GM18907 (cell line): ENCODE measurements at regions not wholly inside any gene's neighbourhood (a gene's known extent, or its start where the extent isn't known, plus 50 kb on each side); places are given as distances from the start of the nearest gene placed in this dataset.

ENCODE experiments used
- ATAC-seq: cut with Tn5 transposase; IDR thresholded peaks from one replicate; pipeline ENCODE4 v1.9.1; 2021; ENCODE audit warnings: mild to moderate bottlenecking, moderate library complexity; ENCODE audit not compliant: unreplicated experiment

DNA sequence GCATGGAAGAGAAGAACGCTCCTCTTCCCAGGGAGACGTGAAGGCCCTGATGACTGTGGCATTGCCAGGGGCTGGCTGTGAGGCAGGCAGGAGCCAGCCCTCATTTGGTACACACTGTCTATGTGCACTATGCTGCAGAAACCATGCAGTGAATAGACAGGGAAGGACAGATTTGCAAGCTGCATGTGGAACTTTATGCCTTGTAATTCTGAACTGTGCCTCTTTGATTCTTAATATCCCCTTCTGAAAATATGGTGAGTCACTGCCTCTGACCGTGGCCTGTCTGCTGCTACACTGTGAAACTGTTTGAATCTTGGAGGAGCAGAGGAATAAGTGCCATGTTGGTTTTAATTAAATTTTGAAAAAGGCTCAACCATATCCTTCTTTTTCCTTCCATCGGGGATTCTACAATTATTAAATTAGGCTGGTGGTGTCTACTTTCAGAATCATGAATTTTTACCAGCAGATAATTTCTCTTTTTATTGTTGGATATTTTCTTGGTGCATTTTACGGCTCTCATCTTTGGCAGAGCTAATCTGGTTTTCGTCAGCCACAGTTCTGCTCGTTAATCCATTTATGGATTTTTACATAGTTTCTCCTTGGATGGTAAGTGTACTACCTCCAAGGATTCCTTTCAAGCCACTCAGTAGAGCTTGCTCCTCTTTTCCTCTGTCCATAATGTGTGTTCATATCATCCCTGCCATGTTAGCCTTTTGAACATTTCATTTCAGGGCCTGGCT lies 301.0 kb upstream of the SLC35B3 start:
- no peak for ATAC-seq

DNA sequence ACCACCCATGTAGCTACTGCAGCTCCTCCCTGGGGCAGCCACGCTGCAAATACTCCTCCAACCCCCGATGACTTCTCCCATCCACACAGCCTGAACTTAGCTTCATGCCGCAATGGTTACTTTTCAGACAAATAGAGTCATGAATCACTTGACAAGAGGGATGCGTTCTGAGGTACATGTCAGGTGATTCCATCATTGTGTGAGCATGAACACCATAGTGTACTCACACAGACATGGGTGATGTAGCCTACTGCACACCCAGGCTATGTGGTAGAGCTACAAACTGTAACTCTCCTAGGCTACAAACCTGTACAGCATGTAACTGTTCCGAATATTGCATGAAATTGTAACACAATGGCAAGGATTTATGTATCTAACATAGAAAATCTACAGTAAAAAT lies 298.5 kb upstream of the SLC35B3 start:
- no peak for ATAC-seq

DNA sequence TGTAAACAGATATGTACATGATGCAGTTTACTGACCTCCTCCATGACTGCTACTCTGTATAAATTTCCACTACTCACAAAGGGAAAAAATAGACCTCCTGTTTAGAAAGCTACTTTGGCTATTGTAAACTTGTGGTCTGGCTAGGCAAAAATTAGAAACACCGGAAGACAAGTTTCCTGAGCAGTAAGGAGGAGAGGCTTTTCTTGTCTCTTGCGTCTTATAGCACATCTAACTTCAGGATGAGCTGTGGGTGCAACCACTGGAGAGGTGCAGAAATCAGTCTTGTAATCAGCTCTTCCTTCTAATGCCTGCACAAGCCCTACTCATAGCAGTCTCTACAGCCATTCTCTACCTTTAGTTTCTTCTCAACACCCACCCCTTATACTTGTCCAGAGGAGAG lies 296.5 kb upstream of the SLC35B3 start:
- peak; percentile 69 for ATAC-seq

DNA sequence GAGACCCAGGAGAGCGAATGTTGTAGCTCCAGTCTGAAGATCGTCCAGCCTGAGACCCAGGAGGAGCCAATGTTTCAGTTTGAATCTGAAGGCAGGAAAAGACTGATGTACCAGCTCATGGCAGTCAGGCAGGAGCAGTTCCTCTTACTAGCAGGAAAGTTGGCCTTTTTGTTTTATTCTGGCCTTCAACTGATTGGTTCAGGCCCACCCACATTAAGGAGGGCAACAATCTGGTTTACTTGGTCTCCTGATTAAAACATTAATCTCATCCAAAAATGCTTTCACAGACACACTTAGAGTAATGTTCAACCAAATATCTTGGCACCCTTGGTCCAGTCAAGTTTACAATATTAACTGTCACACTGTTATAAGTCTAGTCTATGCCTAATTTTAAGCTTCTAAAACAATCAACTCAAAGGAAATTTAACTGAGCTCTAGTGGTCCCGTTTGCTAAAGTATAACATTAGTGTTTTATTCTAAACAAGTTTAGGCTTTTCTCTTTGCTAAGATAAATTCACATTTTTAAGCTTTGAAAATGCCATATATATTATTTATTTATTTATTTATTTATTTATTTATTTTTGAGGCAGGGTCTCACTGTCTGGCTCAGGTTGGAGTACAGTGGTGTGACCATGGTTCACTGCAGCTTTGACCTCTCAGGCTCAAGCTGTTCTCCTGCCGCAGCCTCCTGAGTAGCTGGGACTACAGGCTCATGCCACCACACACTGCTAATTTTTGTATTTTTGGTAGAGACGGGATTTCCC lies 275.5 kb upstream of the SLC35B3 start:
- ATAC-seq, result no peak

DNA sequence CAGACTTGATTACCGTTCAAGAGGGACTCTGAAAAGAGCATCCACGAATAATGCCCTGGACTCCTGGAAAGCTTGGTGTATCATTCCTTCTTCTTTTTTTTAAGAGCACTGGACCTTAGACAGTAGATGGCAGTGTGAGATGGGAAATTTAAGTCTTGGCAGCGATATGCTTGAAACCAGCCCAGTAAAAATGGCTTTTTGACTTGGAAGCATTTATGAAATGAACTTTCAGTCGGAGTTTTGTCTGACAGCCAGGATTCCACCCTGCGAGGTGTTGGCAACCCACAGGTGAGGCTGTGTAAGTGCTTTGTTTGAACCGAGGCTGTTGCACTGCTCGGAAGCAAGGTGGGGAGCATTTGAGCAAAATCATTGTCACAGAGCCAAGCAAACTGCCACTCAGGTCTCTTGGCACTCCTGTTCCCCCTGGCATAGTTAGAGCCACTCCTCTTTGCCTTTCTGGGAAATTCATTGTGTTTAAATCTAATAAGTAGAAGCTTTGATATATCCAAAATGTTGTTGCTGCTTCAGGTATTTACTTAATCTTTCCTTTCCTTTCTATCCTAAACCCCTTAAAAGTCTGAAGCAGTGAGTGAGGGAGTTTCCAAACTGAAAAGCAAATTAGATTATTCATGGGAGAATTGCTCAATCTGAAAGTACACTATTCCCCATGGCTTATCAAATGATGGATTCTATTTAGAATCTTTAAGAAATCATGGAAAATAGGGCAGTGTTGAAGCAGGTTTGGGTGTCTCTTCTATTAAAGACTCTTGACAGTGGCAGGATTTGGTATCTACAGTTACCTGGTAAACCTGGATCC lies 272.8 kb upstream of the SLC35B3 start:
- no peak for ATAC-seq

DNA sequence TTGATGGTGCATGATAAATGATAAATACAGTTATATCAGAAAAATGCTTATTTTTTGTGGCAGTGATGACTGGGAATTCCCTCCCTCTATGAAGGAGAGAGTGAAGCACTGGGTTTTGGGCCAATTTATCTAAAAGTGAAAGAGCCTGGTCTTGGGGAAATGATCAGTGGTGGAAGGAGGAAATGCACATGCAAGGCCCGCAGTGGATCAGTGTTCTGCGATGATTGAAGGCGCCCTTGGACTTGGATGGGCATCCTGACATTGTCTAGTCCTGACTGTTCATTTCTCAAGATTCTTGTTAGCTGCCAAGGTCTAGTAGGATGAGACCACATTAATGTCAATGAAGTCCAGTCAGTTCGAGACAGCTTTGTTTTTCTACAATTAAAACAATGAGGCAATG lies 272.0 kb upstream of the SLC35B3 start:
- ATAC-seq, result no peak

DNA sequence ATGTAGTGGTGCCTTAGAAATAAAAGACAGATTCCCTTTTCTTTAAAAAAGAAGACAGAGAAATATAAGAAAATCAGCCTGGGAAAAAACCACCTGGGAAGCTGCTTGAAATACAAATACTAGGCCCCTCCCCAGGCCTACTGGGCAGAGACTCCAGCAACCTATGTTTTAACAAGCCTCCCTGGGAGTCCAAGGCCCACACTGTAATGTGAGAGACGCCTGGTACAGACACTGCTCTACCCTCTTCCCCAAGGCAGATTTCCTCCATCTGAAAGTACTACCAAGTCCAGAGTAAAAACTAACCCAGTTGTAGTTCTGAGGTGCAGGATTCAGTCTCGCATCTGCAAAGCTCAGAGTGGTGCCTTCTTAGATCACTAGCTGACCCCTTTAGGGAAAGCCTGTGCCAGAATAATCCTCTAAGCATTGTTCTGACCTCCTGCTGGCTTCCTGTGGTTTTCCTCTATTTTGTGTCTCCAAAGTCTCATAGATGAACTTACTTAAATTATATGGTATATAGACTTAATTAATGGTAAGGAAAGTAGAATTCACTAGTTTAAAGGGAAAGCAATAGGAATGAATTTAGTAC lies 270.2 kb upstream of the SLC35B3 start:
- ATAC-seq, result no peak

DNA sequence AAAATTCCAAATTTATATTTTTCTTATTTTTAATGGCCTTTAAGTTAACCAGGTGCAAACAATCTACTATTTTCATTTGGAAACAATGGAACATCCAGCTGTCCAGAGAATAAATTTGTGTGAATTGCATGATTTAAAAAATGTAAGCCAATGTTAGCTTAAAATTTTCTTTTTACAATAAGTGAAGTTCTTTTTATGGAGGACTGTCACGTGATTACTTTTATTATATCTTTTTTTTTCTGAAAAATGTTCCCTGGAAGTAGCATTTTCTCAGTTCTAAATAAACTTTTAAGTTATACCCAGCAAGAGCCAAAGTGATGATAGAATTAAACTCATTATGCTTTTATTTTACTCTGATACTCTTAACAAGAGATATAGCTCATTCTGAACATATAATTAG lies 267.7 kb upstream of the SLC35B3 start:
- no peak for ATAC-seq

DNA sequence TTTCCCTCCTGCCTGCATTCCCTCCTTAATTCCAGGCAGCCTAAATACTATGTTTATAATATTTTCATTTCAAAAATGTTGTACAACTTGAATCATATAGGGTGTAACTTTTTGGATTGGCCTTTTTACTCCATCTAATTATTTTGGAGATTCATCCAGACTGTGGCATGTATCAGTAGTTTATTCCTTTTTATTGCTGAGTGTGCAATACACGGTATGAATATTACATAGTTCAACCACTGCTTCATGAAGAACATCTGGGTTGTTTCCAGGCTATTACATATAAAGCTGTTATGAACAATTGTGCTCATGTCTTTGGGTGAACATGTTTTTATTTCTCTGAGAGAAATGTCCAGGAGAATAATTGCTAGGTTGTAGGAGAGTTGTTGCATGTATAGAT lies 253.5 kb upstream of the SLC35B3 start:
- no peak for ATAC-seq

DNA sequence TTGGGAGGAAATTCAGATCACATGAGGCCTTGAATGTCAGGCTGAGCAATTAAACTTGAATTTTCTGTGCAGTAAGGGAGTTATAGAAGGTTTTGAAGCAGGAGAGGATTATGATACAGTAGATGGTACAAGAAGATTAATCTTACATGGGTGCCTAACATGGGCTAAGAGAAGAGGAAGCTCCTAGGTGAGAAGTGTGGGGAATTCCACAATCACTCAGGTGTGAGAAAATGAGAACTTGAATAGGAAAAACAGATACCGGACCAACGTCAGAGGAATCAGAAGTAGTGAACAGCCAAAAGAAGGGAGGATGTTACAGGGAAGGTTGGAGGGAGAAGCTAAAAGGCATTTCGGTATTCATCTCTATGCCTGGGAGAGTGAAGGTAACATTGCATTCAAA lies 250.7 kb upstream of the SLC35B3 start:
- ATAC-seq, result no peak

DNA sequence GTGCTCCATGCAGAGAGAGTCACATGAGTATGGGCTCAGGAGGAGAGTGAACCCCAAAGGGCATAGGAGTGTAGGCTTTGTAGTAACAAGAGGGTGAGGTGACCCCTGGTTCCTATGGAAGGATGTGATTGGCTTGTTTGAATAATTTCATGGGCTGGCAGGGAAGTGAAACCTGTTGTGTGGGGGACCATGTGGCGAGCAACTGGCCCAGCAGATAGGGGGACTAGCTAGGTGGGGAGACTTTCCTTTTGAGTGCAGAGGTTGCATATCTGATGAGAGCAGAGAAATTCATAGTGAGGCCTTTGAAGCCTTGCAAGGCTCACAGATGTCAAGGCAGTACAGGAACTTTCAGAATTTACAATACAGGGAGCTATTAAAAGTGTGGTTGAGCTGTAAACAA lies 247.9 kb upstream of the SLC35B3 start:
- ATAC-seq, result no peak

DNA sequence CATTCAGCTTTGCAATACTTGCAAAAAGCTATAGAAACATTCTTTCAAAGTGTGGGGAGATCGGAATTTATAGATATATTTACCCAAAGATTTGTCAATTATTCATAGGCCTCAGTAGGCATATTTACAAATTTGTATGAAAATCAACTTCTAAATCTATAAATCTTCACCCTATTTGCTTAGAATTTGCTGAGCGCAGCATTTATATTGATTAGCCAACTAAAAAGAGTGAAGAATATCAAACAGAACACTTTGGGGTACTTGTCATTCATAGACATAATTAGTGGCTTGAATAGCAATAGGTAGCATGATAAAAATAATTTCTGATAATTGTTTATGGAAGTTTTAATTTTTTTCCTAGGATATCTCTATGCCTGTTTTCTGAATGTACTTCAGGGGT lies 244.5 kb upstream of the SLC35B3 start:
- ATAC-seq, result no peak

DNA sequence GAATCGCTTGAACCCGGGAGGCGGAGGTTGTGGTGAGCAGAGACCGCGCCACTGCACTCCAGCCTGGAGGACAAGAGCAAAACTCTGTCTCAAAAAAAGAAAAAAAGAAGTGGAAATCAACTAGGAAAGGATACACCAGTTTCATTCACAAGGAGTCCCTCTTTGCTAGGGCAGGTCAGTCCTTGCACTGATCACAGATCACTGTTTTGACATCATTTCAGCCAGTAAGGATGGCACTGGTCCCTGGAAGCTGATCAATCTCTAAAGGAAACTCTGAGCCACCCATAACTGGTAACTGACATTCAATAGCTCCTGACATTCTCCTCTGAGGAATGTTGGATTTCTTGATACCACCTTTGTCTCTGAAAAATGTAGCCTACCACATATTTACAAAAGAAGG lies 243.1 kb upstream of the SLC35B3 start:
- ATAC-seq, result no peak

DNA sequence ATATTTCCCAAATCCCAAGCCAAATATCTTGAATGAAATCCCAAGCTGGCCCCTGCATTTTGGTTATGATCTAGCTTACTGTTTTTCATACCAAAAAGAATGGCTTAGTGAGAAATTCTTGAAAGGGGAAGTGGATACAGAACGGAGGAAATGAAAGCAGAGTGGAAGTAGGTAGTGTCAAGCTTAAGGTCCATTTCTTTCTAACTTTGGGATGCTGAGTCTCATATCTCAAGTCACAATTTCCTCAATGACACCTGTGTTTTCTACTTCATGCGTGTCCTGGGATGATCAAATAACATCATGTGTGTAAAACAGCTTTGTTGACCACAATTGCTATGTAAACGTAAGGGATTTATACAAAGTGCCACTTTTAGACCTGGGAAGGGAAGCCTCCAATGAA lies 238.8 kb upstream of the SLC35B3 start:
- ATAC-seq, result no peak

DNA sequence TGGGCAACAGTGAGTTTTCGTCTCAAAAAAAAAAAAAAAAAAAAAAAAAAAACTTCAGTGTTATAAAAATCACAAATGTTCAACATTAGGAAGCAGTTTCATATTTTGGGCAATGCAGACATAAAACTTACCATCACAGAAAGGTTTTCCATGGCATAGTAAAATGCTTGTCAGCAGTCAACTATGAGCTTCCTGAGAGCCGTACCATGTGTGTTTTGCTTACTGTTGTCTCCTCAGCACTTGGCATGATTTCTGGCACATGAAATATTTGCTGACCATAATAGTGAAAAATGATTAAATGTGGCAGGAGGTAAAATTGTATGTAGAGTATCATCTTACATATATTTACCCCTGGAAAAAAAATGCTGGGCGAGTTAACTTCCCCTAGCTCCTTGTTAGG lies 237.5 kb upstream of the SLC35B3 start:
- no peak for ATAC-seq

DNA sequence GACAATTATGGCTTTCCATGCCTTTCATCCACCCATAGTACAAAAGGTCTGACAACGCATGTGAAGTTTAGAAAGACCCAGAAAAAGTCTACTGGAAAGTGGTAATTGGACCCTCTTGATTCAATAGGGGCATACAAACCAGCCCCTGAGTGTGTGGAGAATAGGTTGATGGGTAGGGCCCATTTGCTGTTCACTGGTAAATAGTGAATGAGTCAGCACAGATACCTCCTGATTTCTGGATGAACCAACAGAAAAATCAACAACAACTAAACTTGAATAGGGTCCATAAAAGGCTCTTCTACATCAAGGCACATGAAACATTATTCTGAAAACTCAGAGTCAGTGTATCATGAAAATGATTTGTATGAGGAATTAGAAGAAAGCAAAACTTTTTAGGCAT lies 235.4 kb upstream of the SLC35B3 start:
- ATAC-seq, result no peak

DNA sequence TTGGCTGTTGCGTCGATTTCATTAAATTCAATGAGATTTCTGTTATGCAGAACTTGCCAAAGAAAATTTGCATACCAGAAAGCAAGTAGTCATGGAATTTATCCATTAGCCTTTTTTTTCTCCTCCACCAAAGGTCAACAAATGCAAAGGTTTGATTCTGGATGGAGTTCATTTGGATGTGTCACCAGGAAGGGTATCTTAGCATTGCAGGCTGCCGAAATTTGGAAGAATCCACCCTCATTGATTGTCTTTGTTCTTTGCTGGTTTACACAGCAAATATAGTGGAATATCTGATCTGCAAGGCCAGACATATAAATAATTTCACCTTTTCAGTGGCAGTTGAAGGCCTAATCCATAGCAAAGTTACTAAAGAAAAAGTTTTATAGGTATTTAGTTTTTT lies 229.4 kb upstream of the SLC35B3 start:
- no peak for ATAC-seq

DNA sequence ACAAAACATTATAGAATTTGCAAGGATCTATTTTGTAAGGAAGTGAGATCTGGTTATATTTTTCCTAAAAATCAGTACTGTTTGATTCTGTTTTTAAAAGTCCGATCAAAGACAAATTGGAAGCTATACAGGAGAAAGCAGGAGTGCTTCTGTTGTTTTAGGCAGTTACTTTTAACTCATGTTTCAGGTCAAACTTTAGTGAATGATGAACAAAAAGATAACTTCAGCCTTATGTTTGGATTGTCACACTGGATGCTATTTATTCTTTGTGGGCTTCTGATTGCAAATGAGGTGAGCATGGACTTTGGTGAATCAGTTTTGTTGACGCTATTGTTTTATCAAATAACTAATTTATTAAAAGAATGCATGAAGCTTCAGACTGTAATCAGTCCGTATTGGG lies 228.7 kb upstream of the SLC35B3 start:
- ATAC-seq, result no peak

DNA sequence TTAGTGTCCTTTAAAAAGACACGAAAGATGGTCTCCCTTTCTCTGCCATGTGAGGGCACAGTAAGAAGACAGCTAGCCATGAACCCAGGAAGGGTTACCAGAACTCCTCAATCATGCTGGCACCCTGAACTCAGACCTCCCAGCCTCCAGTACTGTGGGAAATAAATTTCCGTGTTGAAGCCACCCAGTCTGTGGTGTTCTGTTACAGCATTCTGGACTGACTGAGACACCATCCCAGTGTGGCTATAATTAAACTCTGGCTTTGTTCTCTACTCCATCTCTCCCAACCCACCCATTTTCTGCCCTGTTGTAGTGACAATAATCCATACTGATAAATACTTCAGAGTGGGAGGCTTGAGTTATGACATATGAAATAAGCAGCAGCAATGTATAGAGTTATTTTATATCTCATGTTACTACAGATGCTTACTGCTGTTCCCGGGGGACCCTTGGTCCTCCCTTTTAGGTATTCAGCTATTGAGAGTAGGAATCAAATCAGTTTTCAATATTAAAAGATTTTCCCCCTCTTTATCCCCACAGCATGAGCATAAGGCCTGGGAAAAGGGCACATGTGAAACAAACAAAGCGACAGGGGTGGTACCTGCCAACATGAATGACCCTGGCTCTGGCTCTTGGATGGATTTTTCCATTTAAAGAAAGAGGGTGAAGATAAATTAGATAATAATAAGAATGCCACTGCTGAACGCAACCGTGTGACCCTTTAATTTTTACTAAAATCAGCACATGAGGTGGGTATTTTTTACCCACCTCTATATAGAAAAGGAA lies 224.3 kb upstream of the SLC35B3 start:
- ATAC-seq, result no peak

DNA sequence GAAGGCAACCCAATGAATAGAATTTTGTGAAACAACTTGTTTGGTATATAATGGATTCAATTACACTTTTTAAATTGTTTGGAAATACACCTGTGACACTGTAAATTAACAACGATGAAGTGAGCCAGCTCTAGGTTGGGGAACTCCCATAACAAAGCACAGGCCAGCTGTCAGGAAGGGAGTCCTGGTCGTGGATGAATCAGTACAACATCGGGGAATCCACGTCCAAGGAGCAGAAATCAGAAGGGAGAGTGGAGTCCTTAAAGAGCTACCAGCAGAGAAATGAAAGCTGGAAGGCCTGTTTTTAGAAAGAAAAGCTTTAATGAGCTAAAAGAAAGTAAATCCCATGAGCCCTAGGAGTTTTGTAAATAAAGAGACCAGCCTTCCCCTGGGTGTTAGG lies 223.1 kb upstream of the SLC35B3 start:
- ATAC-seq, result no peak

DNA sequence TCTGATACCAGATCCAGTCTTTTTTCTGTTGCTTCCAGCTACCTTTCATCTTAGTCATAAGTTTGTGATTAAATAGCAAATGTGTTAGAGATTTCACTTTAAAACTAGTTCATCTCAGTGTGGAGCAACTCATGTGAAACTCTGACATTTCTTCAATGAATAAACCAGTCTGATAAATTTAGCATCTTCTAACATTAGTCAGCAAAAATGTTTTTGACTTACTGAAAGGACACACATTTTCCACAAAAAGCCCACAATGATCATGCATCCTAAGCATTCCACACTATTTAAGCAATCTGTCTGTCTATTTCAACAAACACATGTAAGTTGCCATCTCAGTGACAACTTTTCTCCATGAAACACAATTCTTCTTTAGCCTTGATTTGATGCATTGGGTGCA lies 222.2 kb upstream of the SLC35B3 start:
- ATAC-seq, result no peak
